Activated gamma-delta T cell treated with anti-CD3 and anti-CD28 coated beads, Interleukin-2, amount 50 U/mL, for 16 hours (primary cell): ENCODE measurements at regions not wholly inside any gene's neighbourhood (a gene's known extent, or its start where the extent isn't known, plus 50 kb on each side); places are given as distances from the start of the nearest gene placed in this dataset.

Experiments
- DNase-seq: peaks from one replicate; pipeline ENCODE4 v3.0.0-alpha.2; 2020; ENCODE audit warnings: low read depth

- no peak for DNase-seq
Observed at GRCh38 chr10:130820880-130821482, 490.5 kb downstream of the TCERG1L start.

DNA sequence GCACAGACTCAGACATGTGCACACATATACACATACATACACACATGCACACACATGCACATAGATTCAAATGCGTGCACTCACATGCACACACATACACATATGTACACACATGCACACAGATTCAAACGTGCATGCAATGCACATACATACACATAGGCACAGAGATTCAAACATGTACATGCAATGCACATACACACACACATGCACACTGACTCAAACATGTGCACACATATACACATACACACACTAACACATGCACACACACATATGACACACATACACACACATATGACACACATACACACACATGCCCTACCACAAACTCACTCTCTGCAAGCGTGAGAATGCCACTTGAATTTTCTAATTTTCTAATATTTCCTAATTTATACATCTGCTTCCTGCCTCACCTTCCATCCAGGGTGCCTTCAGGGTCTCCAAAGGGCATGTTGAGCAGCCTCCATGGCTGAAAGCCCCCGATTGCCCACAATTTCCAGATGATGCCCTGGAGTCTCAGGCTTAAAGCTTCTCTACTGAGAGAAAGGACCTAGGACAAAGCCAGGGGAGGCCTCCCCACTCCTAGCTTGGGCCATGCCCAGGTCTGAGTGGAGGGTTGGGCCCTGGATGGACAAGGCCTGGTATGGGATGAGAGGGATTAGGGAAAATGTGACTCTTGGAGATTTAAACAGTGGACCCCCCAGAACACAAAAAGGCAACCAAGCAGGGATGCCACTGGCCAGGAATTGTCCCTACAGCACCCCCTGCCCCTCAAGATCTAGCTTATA lies 487.1 kb downstream of the TCERG1L start:
- DNase-seq: no peak

DNA sequence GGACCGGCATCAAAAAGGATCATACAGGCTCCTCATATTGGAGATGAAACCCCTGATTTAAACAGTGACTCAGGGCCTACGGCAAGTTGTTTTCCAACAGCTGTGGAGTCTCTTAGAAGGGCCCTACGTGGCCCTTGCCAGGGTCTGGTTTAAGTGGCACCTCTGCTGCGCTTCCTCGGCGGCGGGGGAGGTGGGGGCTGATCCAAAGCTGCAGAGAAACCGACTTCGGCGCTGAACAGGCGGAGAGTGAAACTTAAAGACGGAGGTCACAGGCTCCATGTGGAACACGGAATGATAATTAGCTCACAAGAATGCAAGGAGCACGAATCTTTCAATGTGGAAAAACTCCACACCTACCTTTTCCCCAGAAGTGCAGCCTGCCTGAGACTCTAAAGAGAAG lies 477.9 kb downstream of the TCERG1L start:
- DNase-seq: no peak

DNA sequence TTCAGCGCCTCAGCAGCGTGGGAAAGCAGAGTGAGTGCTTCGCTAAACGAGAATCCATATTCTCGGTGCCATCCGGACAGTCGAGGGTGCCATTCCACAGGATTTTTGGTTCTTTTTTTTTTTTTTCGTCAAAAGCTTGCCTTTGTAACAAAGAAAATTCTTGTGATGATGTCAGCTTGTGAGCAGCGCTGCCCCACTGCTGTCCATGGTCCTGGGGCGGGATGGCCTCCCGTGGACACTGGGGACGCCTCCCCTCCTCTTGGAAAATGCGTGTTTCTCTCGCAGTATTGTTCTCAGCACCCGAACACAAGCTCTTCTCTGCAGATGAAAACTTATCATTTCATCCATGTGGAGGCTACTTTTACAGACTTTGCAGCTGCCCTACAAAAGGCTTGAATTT lies 477.4 kb downstream of the TCERG1L start:
- no peak for DNase-seq

DNA sequence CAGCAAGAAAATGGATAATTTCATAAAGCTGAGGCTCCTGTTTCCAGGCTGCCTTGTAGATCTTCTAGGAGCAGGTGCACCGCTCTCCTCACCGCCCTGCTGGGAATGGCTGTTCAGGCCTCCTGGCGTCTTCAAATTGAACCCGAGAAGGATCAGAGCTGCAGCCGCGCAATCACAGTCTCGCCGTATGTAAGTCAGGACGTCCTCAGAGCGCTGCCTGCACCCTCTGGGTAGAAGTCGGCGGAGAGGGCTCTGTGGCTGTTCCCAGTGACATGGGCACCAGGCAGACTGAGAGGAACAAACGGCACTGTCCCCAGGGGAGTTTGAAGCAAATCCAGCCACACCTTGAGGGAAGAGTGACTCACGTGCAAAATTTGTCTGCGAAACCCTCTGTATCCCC lies 476.9 kb downstream of the TCERG1L start:
- DNase-seq: no peak

- no peak for DNase-seq
Observed at GRCh38 chr10:130835068-130835467, 476.5 kb downstream of the TCERG1L start.

GRCh38 chr10:130836344-130836743 lies 475.2 kb downstream of the TCERG1L start:
- DNase-seq: no peak

DNA sequence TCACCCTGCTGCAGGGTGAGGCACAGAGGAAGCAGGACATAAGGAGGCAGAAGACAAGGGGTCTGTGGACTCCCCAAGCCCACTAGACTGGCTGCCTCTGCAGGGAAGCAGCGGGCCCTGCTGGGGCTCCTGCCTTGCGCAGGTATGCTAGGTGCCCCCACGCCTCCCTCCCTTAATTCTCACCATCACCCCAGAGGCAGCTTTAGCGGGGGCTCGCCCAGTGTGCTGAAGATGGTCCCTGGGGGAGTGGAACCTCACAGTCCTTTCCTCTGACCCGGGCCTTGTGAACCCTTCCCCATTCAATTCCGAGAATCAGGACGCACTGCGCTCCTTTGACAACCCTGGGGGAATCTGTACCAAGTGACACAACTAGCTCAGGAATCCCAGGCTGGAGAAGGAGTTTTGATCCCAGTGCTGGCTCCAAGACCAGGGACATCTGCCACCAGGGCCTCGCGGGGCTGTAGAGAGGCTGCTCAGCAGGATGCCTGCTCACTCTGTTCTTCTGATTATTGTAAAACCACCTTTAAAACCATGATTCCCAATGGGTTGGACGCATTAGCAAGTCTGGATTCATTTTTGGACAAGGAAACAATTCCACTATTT lies 468.4 kb downstream of the TCERG1L start:
- DNase-seq: no peak

DNA sequence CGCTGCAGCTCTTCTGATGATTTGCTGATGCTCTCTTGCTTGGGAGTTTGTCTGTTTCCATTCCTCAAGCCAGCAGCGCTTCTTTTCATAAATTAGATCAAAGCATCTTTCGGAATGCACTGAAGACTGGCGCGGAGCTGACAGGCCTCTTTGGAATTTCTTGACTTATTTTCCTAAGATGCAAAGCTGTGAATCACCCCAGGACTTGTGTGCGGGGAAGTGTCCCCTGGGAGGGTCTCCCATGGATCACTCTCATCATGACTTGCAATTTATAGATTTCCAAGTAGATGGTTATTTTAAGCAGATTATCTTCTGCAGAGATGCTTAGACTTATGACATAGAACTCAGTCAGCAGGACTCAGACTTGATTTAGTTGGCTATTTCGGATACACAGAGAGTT lies 467.2 kb downstream of the TCERG1L start:
- no peak for DNase-seq

GRCh38 chr10:130847170-130847569 lies 464.4 kb downstream of the TCERG1L start:
- no peak for DNase-seq

DNA sequence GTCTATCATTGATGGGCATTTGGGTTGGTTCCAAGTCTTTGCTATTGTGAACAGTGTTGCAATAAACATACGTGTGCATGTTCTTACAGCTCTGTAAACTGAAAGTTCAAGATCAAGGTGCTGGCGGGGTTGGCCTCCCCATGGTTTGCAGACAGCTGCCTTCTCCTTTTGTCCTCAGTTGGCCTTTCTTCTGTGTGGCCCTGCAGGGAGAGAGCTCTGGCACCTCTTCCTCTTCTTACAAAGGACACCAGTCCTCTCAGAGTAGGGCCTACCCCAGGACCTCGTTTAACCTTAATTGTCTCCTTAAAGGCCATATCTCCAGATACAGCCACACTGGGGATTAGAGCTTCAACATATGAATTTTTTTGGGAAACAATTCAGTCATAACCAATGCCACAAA lies 462.7 kb downstream of the TCERG1L start:
- DNase-seq: no peak

- no peak for DNase-seq
Observed at GRCh38 chr10:130854151-130854550, 457.4 kb downstream of the TCERG1L start.

DNA sequence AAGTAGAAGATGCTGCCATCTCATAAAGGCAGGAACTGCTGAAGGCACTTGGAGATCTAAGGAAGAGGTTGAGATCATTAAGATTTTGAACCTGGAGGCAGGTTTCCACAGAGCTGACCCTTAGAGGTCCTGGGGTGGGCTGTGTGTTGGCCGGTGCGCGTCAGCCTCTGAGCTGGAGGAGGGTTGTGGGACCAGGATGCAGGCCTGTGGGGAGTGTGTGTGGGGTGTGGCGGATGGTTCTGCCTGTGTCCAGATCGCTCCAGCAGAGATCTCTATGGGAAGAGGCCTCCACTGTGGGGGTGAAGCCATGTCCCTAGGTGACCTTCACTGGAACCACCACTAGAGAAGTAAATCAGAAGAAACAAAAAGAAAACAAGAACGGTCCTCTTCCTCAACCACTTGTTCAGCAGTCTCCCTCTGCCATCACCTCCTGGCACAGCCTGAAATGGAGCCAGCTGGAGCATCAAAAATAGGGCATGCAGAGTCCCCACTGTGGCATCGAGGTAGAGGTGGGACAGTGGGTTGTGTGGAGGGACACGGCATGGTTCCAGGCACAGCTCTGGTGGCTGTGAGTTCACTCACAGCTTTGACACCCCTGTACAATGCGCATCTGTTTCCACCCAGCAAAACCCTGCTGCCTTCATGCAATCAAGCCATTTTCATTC lies 453.8 kb downstream of the TCERG1L start:
- DNase-seq: no peak

DNA sequence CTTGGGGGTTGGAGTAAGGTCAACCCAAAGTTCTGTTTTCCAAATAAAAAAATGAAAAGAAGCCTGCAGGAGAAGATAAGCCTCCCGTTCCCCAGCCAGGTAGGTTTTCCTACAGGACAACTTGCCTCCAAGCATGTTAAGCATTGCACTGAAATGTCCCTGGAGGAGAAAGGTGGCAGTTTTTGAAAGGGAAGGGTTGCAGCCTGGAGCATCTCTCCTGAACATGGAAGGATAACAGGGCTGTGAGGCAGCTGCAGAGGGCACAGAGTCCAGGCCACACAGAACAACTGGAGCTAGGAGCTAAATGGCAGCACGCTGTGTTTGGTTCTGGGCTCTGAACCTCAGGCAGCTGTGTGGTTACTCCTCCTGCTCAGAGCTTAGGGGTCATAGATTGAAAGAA lies 452.9 kb downstream of the TCERG1L start:
- DNase-seq: no peak

DNA sequence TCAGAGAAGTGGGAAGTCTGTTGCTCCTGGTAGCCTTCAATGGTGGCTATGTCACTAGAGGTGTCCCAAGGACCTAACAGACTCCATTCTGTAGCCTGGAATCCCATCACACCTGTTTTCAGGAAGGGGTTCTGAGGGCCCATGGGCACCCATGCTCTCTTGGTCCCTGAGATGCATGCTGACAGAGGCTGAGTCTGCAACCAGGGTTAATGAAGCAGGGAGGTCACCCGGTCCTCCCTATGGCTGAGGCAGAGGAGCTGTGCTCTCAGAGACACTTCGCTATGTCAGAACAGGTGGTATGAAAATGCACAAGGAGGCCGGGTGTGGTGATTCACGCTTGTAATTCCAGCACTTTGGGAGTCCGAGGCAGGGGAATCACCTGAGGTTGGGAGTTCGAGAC lies 452.1 kb downstream of the TCERG1L start:
- DNase-seq: no peak

GRCh38 chr10:130862122-130862521 lies 449.4 kb downstream of the TCERG1L start:
- no peak for DNase-seq

- no peak for DNase-seq
Observed at GRCh38 chr10:130862626-130863025, 448.9 kb downstream of the TCERG1L start.

- no peak for DNase-seq
Observed at GRCh38 chr10:130863044-130863443, 448.5 kb downstream of the TCERG1L start.

DNA sequence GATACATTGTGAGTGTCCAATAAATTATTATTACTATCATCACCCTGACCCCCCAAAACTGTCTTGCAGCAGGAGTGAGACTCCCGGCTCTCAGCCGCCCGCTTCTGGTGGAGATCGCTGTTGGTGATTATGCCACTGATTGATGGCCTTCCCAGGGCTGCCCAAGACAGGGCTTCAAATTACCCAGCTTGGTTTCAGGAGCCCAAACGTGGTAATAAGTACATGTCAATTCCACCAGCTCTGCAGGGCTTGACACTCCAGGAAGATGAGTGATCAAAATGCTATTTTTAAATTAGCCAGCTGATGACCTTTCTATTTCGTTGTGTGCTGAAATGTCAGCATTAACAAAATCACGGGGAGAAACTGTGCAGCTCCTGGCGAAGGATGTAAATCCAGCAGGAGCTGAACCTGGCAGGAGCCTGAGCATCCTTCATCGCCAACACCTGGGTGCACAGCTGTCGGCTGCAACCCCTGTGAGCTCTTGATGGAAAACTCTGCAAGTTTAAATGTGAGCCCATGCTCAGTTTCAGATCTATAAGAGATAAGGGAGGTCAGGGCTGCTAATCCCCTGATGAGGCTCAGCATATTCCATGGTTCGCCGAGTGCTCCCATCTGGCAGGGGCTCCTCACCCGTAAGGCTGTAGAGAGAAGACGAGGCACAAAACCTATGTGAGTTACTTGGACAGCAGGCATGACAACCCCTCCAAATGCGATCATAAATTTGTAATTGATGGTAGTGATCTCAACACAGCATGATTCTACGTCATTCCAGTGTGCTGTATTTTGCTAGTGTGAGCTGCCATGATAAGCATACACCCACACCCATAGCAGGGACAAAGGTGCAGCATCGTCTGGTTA lies 446.3 kb downstream of the TCERG1L start:
- no peak for DNase-seq

- DNase-seq: no peak
Observed at GRCh38 chr10:130866857-130867256, 444.7 kb downstream of the TCERG1L start.

- DNase-seq: no peak
Observed at GRCh38 chr10:130867446-130868194, 443.9 kb downstream of the TCERG1L start.
